HepG2 (cell line): ENCODE measurements at regions not wholly inside any gene's neighbourhood (a gene's known extent, or its start where the extent isn't known, plus 50 kb on each side); places are given as distances from the start of the nearest gene placed in this dataset.

ENCODE experiments used
- ATAC-seq: fragments of 200-7000 bp; cut with Tn5 transposase; 3 replicates; pipeline ENCODE4 v1.9.1; 2020; ENCODE audit warnings: mild to moderate bottlenecking, moderate library complexity
- BruUV-seq: library from RNA; stranded (reverse); fragments of 400-500 nt; replicated peaks from 2 replicates; lab custom pipeline; 2021; lab: Mats Ljungman, UMichigan
- CTCF ChIA-PET: fragments of 300-600 bp; formaldehyde crosslinking; extraction: SDS; loops from one replicate; lab custom pipeline; 2021; ENCODE audit warnings: low total read pairs, inconsistent platforms, low intra/inter-chr PET ratio; lab: Yijun Ruan, JAX
- POLR2A ChIA-PET: fragments of 350-600 bp; sonication (Branson Sonifier 250); formaldehyde crosslinking; loops from one replicate; lab custom pipeline; 2020; ENCODE audit warnings: antibody characterized with exemption, inconsistent platforms; lab: Yijun Ruan, JAX
- DNase-seq: peaks from one replicate; pipeline ENCODE4 v3.0.0-alpha.2; 2015; ENCODE audit warnings: low spot score
- FAIRE-seq: peaks from 3 replicates; lab custom pipeline; 2011; peaks lifted over from hg19 to GRCh38; lab: Jason Lieb, UNC
- H2AFZ ChIP-seq: one replicate; pipeline ENCODE4 v1.6.1; 2011; ENCODE audit warnings: low read length, inconsistent platforms
- H3K27ac ChIP-seq: fragments of 300-600 bp; 3 replicates; pipeline ENCODE4 v1.8.0; 2011; ENCODE audit warnings: mixed run types, mild to moderate bottlenecking, mixed read lengths, low read length, inconsistent platforms; ENCODE audit not compliant: insufficient read depth; ENCODE audit errors: extremely low read length
- H3K27me3 ChIP-seq, 2 experiments: fragments of 200-600 bp in 1 of 2; 2 replicates in 1 of 2; 3 replicates in 1 of 2; pipeline versions ENCODE4 v1.6.0 to v1.8.0; 2011; ENCODE audit warnings: low read length in 2 of 2, mild to moderate bottlenecking in 2 of 2, moderate library complexity in 2 of 2, inconsistent platforms in 1 of 2; ENCODE audit not compliant: insufficient read depth in 2 of 2, control insufficient read depth in 1 of 2
- H3K36me3 ChIP-seq, 2 experiments: fragments of 200-600 bp in 1 of 2; replicated peaks in 1 of 2; 2 replicates in 1 of 2; 3 replicates in 1 of 2; pipeline versions ENCODE4 v1.5.1 to v1.8.0; 2011; ENCODE audit warnings: low read length in 2 of 2, inconsistent platforms in 1 of 2; ENCODE audit not compliant: insufficient read depth in 2 of 2, control insufficient read depth in 1 of 2
- H3K4me1 ChIP-seq: 2 replicates; pipeline ENCODE4 v1.5.1; 2012; ENCODE audit warnings: low read length, inconsistent platforms; ENCODE audit not compliant: insufficient read depth
- H3K4me2 ChIP-seq: 2 replicates; pipeline ENCODE4 v1.6.0; 2011; ENCODE audit warnings: low read depth, low read length, inconsistent platforms
- H3K4me3 ChIP-seq, 3 experiments: fragments of 200-600 bp in 1 of 3; sonication (generic), shearing (Covaris generic) in 1 of 3; replicated peaks in 1 of 3; 2 replicates each; pipeline ENCODE4 v1.5.1; 2011 to 2016; ENCODE audit warnings: low read length in 3 of 3, inconsistent platforms in 2 of 3, low read depth in 2 of 3, mild to moderate bottlenecking in 2 of 3, control low read depth in 1 of 3, mixed read lengths in 1 of 3; ENCODE audit not compliant: insufficient read depth in 1 of 3
- H3K79me2 ChIP-seq: one replicate; pipeline ENCODE4 v1.6.1; 2011; ENCODE audit warnings: low read length, inconsistent platforms; ENCODE audit not compliant: insufficient read depth
- H3K9ac ChIP-seq: 2 replicates; pipeline ENCODE4 v1.6.0; 2011; ENCODE audit warnings: mild to moderate bottlenecking, low read depth, low read length, inconsistent platforms; ENCODE audit not compliant: insufficient read depth
- H3K9me3 ChIP-seq: 2 replicates; pipeline ENCODE4 v1.5.1; 2012; ENCODE audit warnings: mild to moderate bottlenecking, low read length
- H4K20me1 ChIP-seq: 2 replicates; pipeline ENCODE4 v1.6.0; 2011; ENCODE audit warnings: inconsistent platforms, mild to moderate bottlenecking, low read length, moderate library complexity; ENCODE audit not compliant: insufficient read depth
- ELF3 ChIP-seq: IDR thresholded peaks from 2 replicates; pipeline ENCODE4 v1.6.1; 2016; ENCODE audit warnings: missing genetic modification reagents, missing compliant biosample characterization
- HHEX ChIP-seq: IDR thresholded peaks from 2 replicates; pipeline ENCODE4 v1.6.1; 2016; ENCODE audit warnings: control low read depth
- HMG20A ChIP-seq: IDR thresholded peaks from 2 replicates; pipeline ENCODE4 v1.6.1; 2016; ENCODE audit warnings: borderline replicate concordance
- HNF4G ChIP-seq, 2 experiments: sonication (generic) in 1 of 2; formaldehyde crosslinking in 1 of 2; IDR thresholded peaks; 2 replicates each; pipeline versions ENCODE4 v1.4.0 to v1.6.1; 2011 to 2020; ENCODE audit warnings: borderline replicate concordance in 2 of 2, low read depth in 2 of 2, mild to moderate bottlenecking in 2 of 2, low read length in 1 of 2, missing genetic modification reagents in 1 of 2, moderate library complexity in 1 of 2
- KLF15 ChIP-seq: sonication (generic); formaldehyde crosslinking; IDR thresholded peaks from 2 replicates; pipeline ENCODE4 v1.8.1; 2023; ENCODE audit warnings: borderline replicate concordance, mild to moderate bottlenecking, inconsistent platforms, missing genetic modification reagents, mixed read lengths
- KLF16 ChIP-seq, 2 experiments: sonication (generic) in 1 of 2; formaldehyde crosslinking in 1 of 2; IDR thresholded peaks; 2 replicates each; pipeline versions ENCODE4 v1.6.1 to v1.8.0; 2016 to 2023; ENCODE audit warnings: missing genetic modification reagents in 2 of 2, missing compliant biosample characterization in 1 of 2
- MTA1 ChIP-seq: sonication (generic); formaldehyde crosslinking; IDR thresholded peaks from 2 replicates; pipeline ENCODE4 v1.4.0; 2020; ENCODE audit warnings: missing genetic modification reagents, mild to moderate bottlenecking, borderline replicate concordance
- NFIC ChIP-seq: IDR thresholded peaks from 2 replicates; pipeline ENCODE4 v1.6.1; 2012; ENCODE audit warnings: mild to moderate bottlenecking, low read length, inconsistent platforms
- TBL1XR1 ChIP-seq: fragments of 150-350 bp; IDR thresholded peaks from 2 replicates; pipeline ENCODE4 v1.6.1; 2014; ENCODE audit warnings: borderline replicate concordance, low read length; ENCODE audit not compliant: partially characterized antibody
- ZNF232 ChIP-seq: sonication (generic); formaldehyde crosslinking; IDR thresholded peaks from 2 replicates; pipeline ENCODE4 v1.4.0; 2020; ENCODE audit warnings: missing genetic modification reagents, borderline replicate concordance
- ZNF431 ChIP-seq: sonication (generic); formaldehyde crosslinking; IDR thresholded peaks from 2 replicates; pipeline ENCODE4 v1.9.0; 2022; ENCODE audit warnings: missing genetic modification reagents, low read depth, mild to moderate bottlenecking, borderline replicate concordance
- ZNF550 ChIP-seq: sonication (generic); formaldehyde crosslinking; IDR thresholded peaks from 2 replicates; pipeline ENCODE4 v1.4.0; 2020; ENCODE audit warnings: mild to moderate bottlenecking, missing genetic modification reagents, borderline replicate concordance
- ZNF552 ChIP-seq: sonication (generic); formaldehyde crosslinking; IDR thresholded peaks from 2 replicates; pipeline ENCODE4 v1.9.0; 2022; ENCODE audit warnings: missing genetic modification reagents, mild to moderate bottlenecking, borderline replicate concordance
- ZNF598 ChIP-seq: sonication (generic); formaldehyde crosslinking; IDR thresholded peaks from 2 replicates; pipeline ENCODE4 v1.5.1; 2020; ENCODE audit warnings: mild to moderate bottlenecking, missing genetic modification reagents, borderline replicate concordance
- ZNF737 ChIP-seq: sonication (generic); formaldehyde crosslinking; IDR thresholded peaks from 2 replicates; pipeline ENCODE4 v1.5.0; 2020; ENCODE audit warnings: missing genetic modification reagents, mild to moderate bottlenecking, borderline replicate concordance
- ZNF766 ChIP-seq: sonication (generic); formaldehyde crosslinking; IDR thresholded peaks from 2 replicates; pipeline ENCODE4 v1.5.0; 2020; ENCODE audit warnings: missing genetic modification reagents, borderline replicate concordance
- WGBS: methylation state at CpG from one replicate; pipeline ENCODE4 v1.1.6; 2017; ENCODE audit warnings: low lambda C conversion rate; 5-methylcytosine and 5-hydroxymethylcytosine counted together
- in situ Hi-C: cut with HindIII; loops from 2 replicates; pipeline ENCODE4 v1.10.0; 2017; ENCODE audit warnings: low pct_unique_long_range_greater_than_20kb; ENCODE audit not compliant: extremely low pct_ligation_motif_present
- intact Hi-C: fragments of 100-400 bp; cut with micrococcal nuclease; formaldehyde crosslinking; loops from one replicate; pipeline ENCODE4 v1.10.0; 2022; ENCODE audit not compliant: unreplicated experiment
- TF ChIP-seq, protein P1 (sequence below): sonication (generic); formaldehyde crosslinking; IDR thresholded peaks from 2 replicates; pipeline ENCODE4 v1.4.0; 2020; ENCODE audit warnings: mild to moderate bottlenecking, missing genetic modification reagents
- TF ChIP-seq, protein P2 (sequence below): IDR thresholded peaks from 2 replicates; pipeline ENCODE4 v1.6.1; 2016; ENCODE audit warnings: low read depth, borderline replicate concordance
- TF ChIP-seq, protein P3 (sequence below): sonication (generic); formaldehyde crosslinking; IDR thresholded peaks from 2 replicates; pipeline ENCODE4 v1.5.0; 2020; ENCODE audit warnings: mild to moderate bottlenecking, missing genetic modification reagents
- TF ChIP-seq, protein P4 (sequence below): sonication (generic); formaldehyde crosslinking; conservative IDR thresholded peaks from 2 replicates; pipeline ENCODE4 v1.4.0; 2020; ENCODE audit warnings: missing genetic modification reagents

DNA sequence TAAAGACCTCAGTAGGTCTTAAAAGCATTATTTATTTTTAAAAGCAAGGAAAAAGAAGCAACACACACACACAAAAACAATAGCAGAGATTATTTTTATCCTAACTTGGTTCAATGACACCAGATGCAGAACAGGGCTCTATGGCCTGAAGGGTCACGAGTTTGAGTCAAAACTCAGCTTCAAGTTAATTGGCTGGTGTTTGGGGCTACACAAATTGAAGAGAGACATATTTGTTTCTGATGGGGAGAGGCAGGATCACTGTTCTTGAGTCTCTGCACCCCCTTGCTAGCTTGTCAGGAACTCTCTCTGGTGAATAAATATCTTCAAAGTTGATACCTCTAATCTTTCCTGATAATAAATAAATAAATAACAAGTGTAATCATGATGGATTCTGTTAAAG is 466.1 kb downstream of the PRKD1 start (continued):
- TF ChIP-seq, protein P1, sequence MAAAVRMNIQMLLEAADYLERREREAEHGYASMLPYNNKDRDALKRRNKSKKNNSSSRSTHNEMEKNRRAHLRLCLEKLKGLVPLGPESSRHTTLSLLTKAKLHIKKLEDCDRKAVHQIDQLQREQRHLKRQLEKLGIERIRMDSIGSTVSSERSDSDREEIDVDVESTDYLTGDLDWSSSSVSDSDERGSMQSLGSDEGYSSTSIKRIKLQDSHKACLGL (CRISPR knock-in tag), result no peak
- TF ChIP-seq, protein P2, sequence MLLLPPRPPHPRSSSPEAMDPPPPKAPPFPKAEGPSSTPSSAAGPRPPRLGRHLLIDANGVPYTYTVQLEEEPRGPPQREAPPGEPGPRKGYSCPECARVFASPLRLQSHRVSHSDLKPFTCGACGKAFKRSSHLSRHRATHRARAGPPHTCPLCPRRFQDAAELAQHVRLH (CRISPR knock-in tag), result no peak
- TF ChIP-seq ZNF550 (CRISPR knock-in tag), result no peak
- no peak for TF ChIP-seq MTA1 (CRISPR knock-in tag)
- no peak for TF ChIP-seq NFIC
- TF ChIP-seq HNF4G (IDR thresholded peaks at IDR 0.05; ENCODE audit: borderline replicate concordance, low read depth, low read length), result no peak
- no peak for TF ChIP-seq HNF4G (CRISPR knock-in tag; IDR thresholded peaks at IDR 0.05; ENCODE audit: borderline replicate concordance, low read depth)
- no peak for TF ChIP-seq TBL1XR1

DNA sequence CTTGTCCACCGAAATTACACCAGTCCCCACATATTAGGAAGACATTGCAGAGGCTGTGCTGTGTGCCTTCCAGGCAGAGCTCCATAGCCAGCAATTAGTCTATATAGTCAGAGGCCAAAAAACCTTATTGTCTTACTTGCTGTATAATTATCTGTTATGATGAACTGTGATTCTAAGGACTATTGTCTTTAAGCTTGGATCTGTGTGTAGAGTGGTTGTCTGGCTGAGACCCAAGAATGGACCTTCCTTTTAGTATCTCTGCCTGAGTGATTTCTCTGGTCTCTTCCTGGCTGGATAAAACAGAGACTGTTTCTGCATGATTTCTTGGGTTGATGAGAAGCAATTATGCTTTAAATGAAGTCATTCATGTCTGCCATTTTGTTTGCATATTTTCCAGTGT is 465.3 kb downstream of the PRKD1 start:
- ChIA-PET POLR2A (no interaction called here), CTCF (no interaction called here)
- Histone ChIP-seq H3K9ac (no peak overlapping the region), H3K79me2 (no peaks in the 10 kb centered on the region), H3K27me3 (no peaks in the 10 kb centered on the region), H3K4me3 (no peak overlapping the region), H3K4me2 (no peak overlapping the region), H3K4me1 (no peaks in the 10 kb centered on the region), H4K20me1 (no peaks in the 10 kb centered on the region), H2AFZ (no peak overlapping the region), H3K36me3 (no peaks in the 10 kb centered on the region), H3K27ac (no peak overlapping the region), H3K9me3 (peaks cover 54% of the 10 kb centered on the region)
- DNase-seq, result no peak
- intact Hi-C loops, result loop anchor here (10.0 kb wide), 1 partner anchor 708 kb away; no protein-coding TSS in a partner anchor
- in situ Hi-C loops, result no loop called here
- no TSS peak for BruUV-seq
- WGBS, result 2% methylated on average over 1 of the region's 1 CpG
- ATAC-seq, result no peak
- FAIRE-seq, result no peak
- TF ChIP-seq, protein P3, sequence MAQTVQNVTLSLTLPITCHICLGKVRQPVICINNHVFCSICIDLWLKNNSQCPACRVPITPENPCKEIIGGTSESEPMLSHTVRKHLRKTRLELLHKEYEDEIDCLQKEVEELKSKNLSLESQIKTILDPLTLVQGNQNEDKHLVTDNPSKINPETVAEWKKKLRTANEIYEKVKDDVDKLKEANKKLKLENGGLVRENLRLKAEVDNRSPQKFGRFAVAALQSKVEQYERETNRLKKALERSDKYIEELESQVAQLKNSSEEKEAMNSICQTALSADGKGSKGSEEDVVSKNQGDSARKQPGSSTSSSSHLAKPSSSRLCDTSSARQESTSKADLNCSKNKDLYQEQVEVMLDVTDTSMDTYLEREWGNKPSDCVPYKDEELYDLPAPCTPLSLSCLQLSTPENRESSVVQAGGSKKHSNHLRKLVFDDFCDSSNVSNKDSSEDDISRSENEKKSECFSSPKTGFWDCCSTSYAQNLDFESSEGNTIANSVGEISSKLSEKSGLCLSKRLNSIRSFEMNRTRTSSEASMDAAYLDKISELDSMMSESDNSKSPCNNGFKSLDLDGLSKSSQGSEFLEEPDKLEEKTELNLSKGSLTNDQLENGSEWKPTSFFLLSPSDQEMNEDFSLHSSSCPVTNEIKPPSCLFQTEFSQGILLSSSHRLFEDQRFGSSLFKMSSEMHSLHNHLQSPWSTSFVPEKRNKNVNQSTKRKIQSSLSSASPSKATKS (CRISPR knock-in tag), result no peak
- TF ChIP-seq ZNF232 (CRISPR knock-in tag), result no peak
- TF ChIP-seq KLF16 (CRISPR knock-in tag; IDR thresholded peaks at IDR 0.05), result no peak
- no peak for TF ChIP-seq ZNF598 (CRISPR knock-in tag)
- no peak for TF ChIP-seq HMG20A (CRISPR knock-in tag)
- no peak for TF ChIP-seq ELF3 (CRISPR knock-in tag)
- no peak for TF ChIP-seq ZNF431 (CRISPR knock-in tag)
- TF ChIP-seq ZNF737, result no peak
- TF ChIP-seq, protein P4, sequence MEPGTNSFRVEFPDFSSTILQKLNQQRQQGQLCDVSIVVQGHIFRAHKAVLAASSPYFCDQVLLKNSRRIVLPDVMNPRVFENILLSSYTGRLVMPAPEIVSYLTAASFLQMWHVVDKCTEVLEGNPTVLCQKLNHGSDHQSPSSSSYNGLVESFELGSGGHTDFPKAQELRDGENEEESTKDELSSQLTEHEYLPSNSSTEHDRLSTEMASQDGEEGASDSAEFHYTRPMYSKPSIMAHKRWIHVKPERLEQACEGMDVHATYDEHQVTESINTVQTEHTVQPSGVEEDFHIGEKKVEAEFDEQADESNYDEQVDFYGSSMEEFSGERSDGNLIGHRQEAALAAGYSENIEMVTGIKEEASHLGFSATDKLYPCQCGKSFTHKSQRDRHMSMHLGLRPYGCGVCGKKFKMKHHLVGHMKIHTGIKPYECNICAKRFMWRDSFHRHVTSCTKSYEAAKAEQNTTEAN (CRISPR knock-in tag), result no peak
- TF ChIP-seq KLF15 (CRISPR knock-in tag), result no peak
- TF ChIP-seq HHEX (CRISPR knock-in tag), result no peak
- no peak for TF ChIP-seq ZNF766 (CRISPR knock-in tag)
- no peak for TF ChIP-seq ZNF552 (CRISPR knock-in tag)
